HepG2 (cell line): ENCODE measurements at regions not wholly inside any gene's neighbourhood (a gene's known extent, or its start where the extent isn't known, plus 50 kb on each side); places are given as distances from the start of the nearest gene placed in this dataset.

Experiments used
- BATF2 ChIP-seq: sonication (generic); formaldehyde crosslinking; IDR thresholded peaks from 2 replicates; pipeline ENCODE4 v1.8.0; 2022; ENCODE audit warnings: mild to moderate bottlenecking, missing genetic modification reagents, moderate library complexity
- BHLHE40 ChIP-seq: IDR thresholded peaks from 2 replicates; pipeline ENCODE4 v1.6.1; 2011; ENCODE audit warnings: low read length, improper control_type of control experiment
- EEA1 ChIP-seq: sonication (generic); formaldehyde crosslinking; IDR thresholded peaks from 2 replicates; pipeline ENCODE4 v1.5.1; 2020; ENCODE audit warnings: mild to moderate bottlenecking, missing genetic modification reagents, borderline replicate concordance
- MYNN ChIP-seq: sonication (generic); formaldehyde crosslinking; IDR thresholded peaks from 2 replicates; pipeline ENCODE4 v1.4.0; 2020; ENCODE audit warnings: mild to moderate bottlenecking, low read depth, missing genetic modification reagents
- NFYC ChIP-seq: IDR thresholded peaks from 2 replicates; pipeline ENCODE4 v1.6.1; 2016; ENCODE audit warnings: missing genetic modification reagents, missing compliant biosample characterization
- TCF7L2 ChIP-seq: IDR thresholded peaks from 2 replicates; pipeline ENCODE4 v1.6.1; 2011; ENCODE audit warnings: mild to moderate bottlenecking, low read depth, low read length, moderate library complexity
- THAP11 ChIP-seq: IDR thresholded peaks from 2 replicates; pipeline ENCODE4 v1.6.1; 2016; ENCODE audit warnings: missing biosample characterization, missing genetic modification reagents
- TSC22D2 ChIP-seq: sonication (generic); formaldehyde crosslinking; IDR thresholded peaks from 2 replicates; pipeline ENCODE4 v1.5.1; 2020; ENCODE audit warnings: missing genetic modification reagents, mild to moderate bottlenecking, borderline replicate concordance
- ZBTB42 ChIP-seq: sonication (generic); formaldehyde crosslinking; IDR thresholded peaks from 2 replicates; pipeline ENCODE4 v1.5.0; 2020; ENCODE audit warnings: mild to moderate bottlenecking, missing genetic modification reagents
- ZNF10 ChIP-seq: sonication (generic); formaldehyde crosslinking; IDR thresholded peaks from 2 replicates; pipeline ENCODE4 v1.4.0; 2020; ENCODE audit warnings: mild to moderate bottlenecking, low read depth, missing genetic modification reagents, borderline replicate concordance
- ZNF260 ChIP-seq: sonication (generic); formaldehyde crosslinking; IDR thresholded peaks from 2 replicates; pipeline ENCODE4 v1.4.0; 2020; ENCODE audit warnings: missing genetic modification reagents, low read depth, mild to moderate bottlenecking, borderline replicate concordance
- ZNF362 ChIP-seq: sonication (generic); formaldehyde crosslinking; IDR thresholded peaks from 2 replicates; pipeline ENCODE4 v1.4.0; 2020; ENCODE audit warnings: missing genetic modification reagents, mild to moderate bottlenecking, borderline replicate concordance
- ZNF451 ChIP-seq: sonication (generic); formaldehyde crosslinking; IDR thresholded peaks from 2 replicates; pipeline ENCODE4 v1.5.0; 2020; ENCODE audit warnings: mild to moderate bottlenecking, missing genetic modification reagents
- ZNF749 ChIP-seq: sonication (generic); formaldehyde crosslinking; IDR thresholded peaks from 2 replicates; pipeline ENCODE4 v1.8.0; 2022; ENCODE audit warnings: mild to moderate bottlenecking, missing genetic modification reagents, moderate library complexity, borderline replicate concordance
- TF ChIP-seq, protein P1 (sequence below): sonication (generic); formaldehyde crosslinking; IDR thresholded peaks from 2 replicates; pipeline ENCODE4 v1.4.0; 2020; ENCODE audit warnings: missing genetic modification reagents, borderline replicate concordance

GRCh38 chr2:183495589-183496267 lies 371.5 kb downstream of the NUP35 start (continued):
- TF ChIP-seq ZNF451, result no peak
- no peak for TF ChIP-seq TSC22D2 (CRISPR knock-in tag)
- no peak for TF ChIP-seq ZBTB42
- no peak for TF ChIP-seq MYNN
- TF ChIP-seq ZNF362, result no peak
- no peak for TF ChIP-seq TCF7L2
- no peak for TF ChIP-seq BHLHE40
- TF ChIP-seq ZNF749 (CRISPR knock-in tag), result no peak
- TF ChIP-seq, protein P1, sequence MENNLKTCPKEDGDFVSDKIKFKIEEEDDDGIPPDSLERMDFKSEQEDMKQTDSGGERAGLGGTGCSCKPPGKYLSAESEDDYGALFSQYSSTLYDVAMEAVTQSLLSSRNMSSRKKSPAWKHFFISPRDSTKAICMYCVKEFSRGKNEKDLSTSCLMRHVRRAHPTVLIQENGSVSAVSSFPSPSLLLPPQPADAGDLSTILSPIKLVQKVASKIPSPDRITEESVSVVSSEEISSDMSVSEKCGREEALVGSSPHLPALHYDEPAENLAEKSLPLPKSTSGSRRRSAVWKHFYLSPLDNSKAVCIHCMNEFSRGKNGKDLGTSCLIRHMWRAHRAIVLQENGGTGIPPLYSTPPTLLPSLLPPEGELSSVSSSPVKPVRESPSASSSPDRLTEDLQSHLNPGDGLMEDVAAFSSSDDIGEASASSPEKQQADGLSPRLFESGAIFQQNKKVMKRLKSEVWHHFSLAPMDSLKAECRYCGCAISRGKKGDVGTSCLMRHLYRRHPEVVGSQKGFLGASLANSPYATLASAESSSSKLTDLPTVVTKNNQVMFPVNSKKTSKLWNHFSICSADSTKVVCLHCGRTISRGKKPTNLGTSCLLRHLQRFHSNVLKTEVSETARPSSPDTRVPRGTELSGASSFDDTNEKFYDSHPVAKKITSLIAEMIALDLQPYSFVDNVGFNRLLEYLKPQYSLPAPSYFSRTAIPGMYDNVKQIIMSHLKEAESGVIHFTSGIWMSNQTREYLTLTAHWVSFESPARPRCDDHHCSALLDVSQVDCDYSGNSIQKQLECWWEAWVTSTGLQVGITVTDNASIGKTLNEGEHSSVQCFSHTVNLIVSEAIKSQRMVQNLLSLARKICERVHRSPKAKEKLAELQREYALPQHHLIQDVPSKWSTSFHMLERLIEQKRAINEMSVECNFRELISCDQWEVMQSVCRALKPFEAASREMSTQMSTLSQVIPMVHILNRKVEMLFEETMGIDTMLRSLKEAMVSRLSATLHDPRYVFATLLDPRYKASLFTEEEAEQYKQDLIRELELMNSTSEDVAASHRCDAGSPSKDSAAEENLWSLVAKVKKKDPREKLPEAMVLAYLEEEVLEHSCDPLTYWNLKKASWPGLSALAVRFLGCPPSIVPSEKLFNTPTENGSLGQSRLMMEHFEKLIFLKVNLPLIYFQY (CRISPR knock-in tag), result no peak
- TF ChIP-seq BATF2 (CRISPR knock-in tag), result no peak
- TF ChIP-seq ZNF10 (CRISPR knock-in tag), result no peak
- TF ChIP-seq ZNF260 (CRISPR knock-in tag), result no peak
- TF ChIP-seq NFYC, result no peak
- TF ChIP-seq EEA1 (CRISPR knock-in tag), result no peak
- TF ChIP-seq THAP11 (CRISPR knock-in tag), result no peak
